Liver (tissue), 3 donors: ENCODE measurements at regions not wholly inside any gene's neighbourhood (a gene's known extent, or its start where the extent isn't known, plus 50 kb on each side); places are given as distances from the start of the nearest gene placed in this dataset.

Source experiments
- CTCF ChIP-seq: fragments of 150-350 bp; IDR thresholded peaks from 2 replicates; pipeline ENCODE4 v1.5.1; 2017; ENCODE audit warnings: improper control_type of control experiment, low read depth, low read length; ENCODE audit not compliant: missing input control
- EGR1 ChIP-seq, 2 donors: IDR thresholded peaks; 2 replicates each; pipeline ENCODE4 v1.6.1; 2016 to 2018; ENCODE audit warnings: antibody characterized with exemption in 2 of 2, low read depth in 2 of 2
- MAX ChIP-seq: IDR thresholded peaks from 2 replicates; pipeline ENCODE4 v1.6.1; 2016; ENCODE audit warnings: antibody characterized with exemption
- NR2F2 ChIP-seq: IDR thresholded peaks from 2 replicates; pipeline ENCODE4 v1.6.1; 2016; ENCODE audit warnings: antibody characterized with exemption
- RXRA ChIP-seq, 2 donors: IDR thresholded peaks; 2 replicates each; pipeline ENCODE4 v1.6.1; 2017 to 2018; ENCODE audit warnings: antibody characterized with exemption in 2 of 2, mild to moderate bottlenecking in 1 of 2
- SP1 ChIP-seq: IDR thresholded peaks from 2 replicates; pipeline ENCODE4 v1.6.1; 2018; ENCODE audit warnings: antibody characterized with exemption, mild to moderate bottlenecking
- TAF1 ChIP-seq: conservative IDR thresholded peaks from 2 replicates; pipeline ENCODE4 v1.6.1; 2016; ENCODE audit warnings: antibody characterized with exemption, mild to moderate bottlenecking
- YY1 ChIP-seq: IDR thresholded peaks from 2 replicates; pipeline ENCODE4 v1.6.1; 2016; ENCODE audit warnings: antibody characterized with exemption, mild to moderate bottlenecking
- donor health status: healthy.
- donor health status: healthy.

GRCh38 chr3:14267976-14268375 is 89.4 kb downstream of the LSM3 start:
- no peak for TF ChIP-seq SP1
- no peak for TF ChIP-seq CTCF
- no peak for TF ChIP-seq RXRA (IDR thresholded peaks at IDR 0.05)
- no peak for TF ChIP-seq MAX
- no peak for TF ChIP-seq TAF1
- no peak for TF ChIP-seq EGR1 (IDR thresholded peaks at IDR 0.05; ENCODE audit: low read depth in 2 of 2)
- no peak for TF ChIP-seq NR2F2
- no peak for TF ChIP-seq YY1
